A549 (cell line): ENCODE measurements at regions not wholly inside any gene's neighbourhood (a gene's known extent, or its start where the extent isn't known, plus 50 kb on each side); places are given as distances from the start of the nearest gene placed in this dataset.
"Not testable (repeated sequence)": the region's sequence is repeated elsewhere in the genome, so short reads cannot be mapped to it uniquely, and the experiment has no call there.

ENCODE experiments used
- ATAC-seq, 2 experiments: fragments of 200-7000 bp in 1 of 2; fragments of >200 bp in 1 of 2; cut with Nextera tagmentation in 1 of 2; cut with Tn5 transposase in 1 of 2; 3 replicates each; pipeline versions ENCODE4 v1.8.0 to v1.9.1; 2018 to 2020; ENCODE audit warnings: mild to moderate bottlenecking in 1 of 2, moderate library complexity in 1 of 2
- CTCF ChIA-PET: fragments of 300-600 bp; sonication (Branson Sonifier 250); formaldehyde crosslinking; extraction: SDS; loops from one replicate; lab custom pipeline; 2021; ENCODE audit warnings: antibody characterized with exemption, inconsistent platforms; lab: Yijun Ruan, JAX
- POLR2A ChIA-PET: fragments of 350-600 bp; formaldehyde crosslinking; extraction: SDS; loops from one replicate; lab custom pipeline; 2021; ENCODE audit warnings: antibody characterized with exemption, inconsistent platforms; lab: Yijun Ruan, JAX
- DNase-seq, 2 experiments: peaks; one replicate each; pipeline versions ENCODE4 v3.0.0 to v3.0.0-alpha.2; 2011 to 2016; ENCODE audit warnings: low read depth in 1 of 2, low spot score in 1 of 2
- FAIRE-seq: peaks from 2 replicates; lab custom pipeline; 2011; peaks lifted over from hg19 to GRCh38; lab: Jason Lieb, UNC
- H3K27ac ChIP-seq, 2 experiments: fragments of >200 bp; sonication (Bioruptor Twin); formaldehyde crosslinking; 3 replicates each; pipeline ENCODE4 v1.5.1; 2016 to 2017
- H3K4me1 ChIP-seq: fragments of >200 bp; sonication (Bioruptor Twin); formaldehyde crosslinking; 3 replicates; pipeline ENCODE4 v1.6.1; 2016
- H3K4me2 ChIP-seq: fragments of >200 bp; sonication (Bioruptor Twin); formaldehyde crosslinking; 3 replicates; pipeline ENCODE4 v1.6.1; 2016
- H3K4me3 ChIP-seq: fragments of >200 bp; sonication (Bioruptor Twin); formaldehyde crosslinking; 3 replicates; pipeline ENCODE4 v1.5.1; 2016
- H3K9me3 ChIP-seq: fragments of >200 bp; sonication (Bioruptor Twin); formaldehyde crosslinking; 3 replicates; pipeline ENCODE4 v1.6.1; 2016
- WGBS: methylation state at CpG from one replicate; pipeline ENCODE4 v1.1.6; 2017; ENCODE audit errors: missing lambda C conversion rate; 5-methylcytosine and 5-hydroxymethylcytosine counted together

DNA sequence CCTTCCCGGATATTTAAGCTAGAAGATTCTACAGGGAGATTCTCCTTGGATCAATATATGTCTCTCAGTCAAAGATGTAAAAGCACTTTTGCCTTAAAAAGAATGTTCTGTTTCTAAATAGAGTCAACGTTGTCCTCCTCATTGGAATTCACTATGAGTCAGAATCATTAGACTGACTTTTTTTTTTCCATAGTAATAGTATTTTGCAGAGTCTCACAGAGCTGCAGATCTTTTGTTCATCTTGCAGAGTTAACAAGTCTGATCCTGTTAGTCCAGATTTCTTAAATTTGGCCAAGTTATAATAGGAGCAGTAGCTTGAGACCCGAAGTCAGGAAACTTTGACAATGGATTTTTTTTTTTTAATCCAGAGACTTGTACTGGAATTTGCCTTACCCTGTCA lies 103.0 kb downstream of the NSUN5 start:
- H3K9me3 ChIP-seq, H3K4me1 ChIP-seq, ATAC-seq, H3K4me2 ChIP-seq, H3K4me3 ChIP-seq, DNase-seq, CTCF ChIA-PET, H3K27ac ChIP-seq, FAIRE-seq, POLR2A ChIA-PET: not testable (repeated sequence)
- WGBS: 64% methylated on average over 1 of the region's 3 CpGs

DNA sequence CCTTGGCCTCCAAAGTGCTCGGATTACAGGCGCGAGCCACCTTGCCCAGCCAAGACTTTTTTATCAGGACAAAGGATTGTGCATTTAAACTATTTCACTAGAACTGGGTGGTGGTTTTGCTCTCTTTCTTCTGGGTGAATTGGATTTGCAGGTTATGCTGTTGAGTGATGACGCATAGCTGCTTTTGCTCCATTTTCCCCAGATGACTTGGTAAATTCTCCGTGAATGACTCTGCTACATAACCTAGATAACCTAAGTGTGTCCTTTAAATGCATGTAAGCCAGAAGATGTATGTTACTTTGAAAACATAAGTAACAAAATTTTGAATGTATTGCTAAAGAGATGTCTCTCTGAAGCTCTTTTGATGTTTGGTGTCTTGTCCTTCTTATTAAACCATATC lies 103.7 kb downstream of the NSUN5 start:
- WGBS: 94% methylated on average over 5 of the region's 5 CpGs
- H3K27ac ChIP-seq, H3K4me2 ChIP-seq, ATAC-seq, DNase-seq, H3K9me3 ChIP-seq, CTCF ChIA-PET, POLR2A ChIA-PET, H3K4me1 ChIP-seq, FAIRE-seq, H3K4me3 ChIP-seq: not testable (repeated sequence)

DNA sequence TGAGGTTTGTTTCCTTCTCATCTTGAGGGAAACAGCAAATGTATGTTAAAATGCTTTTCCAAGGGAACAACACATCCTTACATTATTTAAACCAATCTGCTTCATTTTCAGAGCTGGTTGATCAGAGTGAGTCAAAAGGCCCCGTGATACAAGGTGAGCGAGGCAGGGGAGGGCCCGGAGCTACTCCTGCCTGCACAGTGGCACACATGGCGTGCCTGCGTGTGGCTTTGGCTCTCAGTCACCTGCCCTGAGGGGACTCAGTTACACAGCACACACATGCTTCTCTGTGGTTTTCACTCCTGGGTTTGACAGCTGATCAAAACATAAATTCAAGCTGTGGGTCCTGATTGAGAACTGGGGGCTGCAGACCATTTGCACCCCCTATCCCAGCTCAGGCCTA lies 105.3 kb downstream of the NSUN5 start:
- FAIRE-seq, H3K4me2 ChIP-seq, POLR2A ChIA-PET, H3K9me3 ChIP-seq, H3K4me3 ChIP-seq, ATAC-seq, H3K27ac ChIP-seq, CTCF ChIA-PET, DNase-seq, H3K4me1 ChIP-seq: not testable (repeated sequence)
- WGBS: 93% methylated on average over 5 of the region's 5 CpGs

- H3K4me3 ChIP-seq, DNase-seq, H3K4me2 ChIP-seq, POLR2A ChIA-PET, H3K4me1 ChIP-seq, CTCF ChIA-PET, FAIRE-seq, H3K9me3 ChIP-seq, H3K27ac ChIP-seq, ATAC-seq: not testable (repeated sequence)
- WGBS: 96% methylated on average over 8 of the region's 9 CpGs
These were observed 107.4 kb downstream of the NSUN5 start for GRCh38 chr7:73201264-73201663.

DNA sequence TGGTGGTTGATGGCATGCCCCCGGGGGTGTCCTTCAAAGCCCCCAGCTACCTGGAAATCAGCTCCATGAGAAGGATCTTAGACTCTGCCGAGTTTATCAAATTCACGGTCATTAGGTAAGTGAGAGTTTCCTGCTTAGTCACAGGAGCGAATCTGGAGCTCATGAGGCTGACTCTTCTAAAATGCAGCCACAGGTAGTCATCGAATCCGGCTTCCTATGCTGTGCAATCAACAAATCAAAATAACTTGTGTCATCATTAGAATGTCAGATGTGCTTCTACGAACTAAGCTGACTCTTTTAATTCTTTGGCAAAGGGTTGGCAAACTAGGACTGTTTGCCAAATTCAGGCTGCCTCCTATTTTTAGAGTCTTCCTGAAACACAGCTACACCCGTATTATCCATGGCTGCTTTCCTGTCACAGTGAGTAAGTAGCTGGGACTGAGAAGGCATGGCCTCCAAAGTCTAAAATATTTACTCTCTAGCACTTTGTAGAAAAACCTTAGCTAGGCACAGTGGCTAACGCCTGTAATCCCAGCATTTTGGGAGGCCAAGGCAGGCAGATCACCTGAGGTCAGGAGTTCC lies 108.0 kb downstream of the NSUN5 start:
- H3K4me3 ChIP-seq, H3K9me3 ChIP-seq, H3K4me1 ChIP-seq, H3K4me2 ChIP-seq, POLR2A ChIA-PET, ATAC-seq, H3K27ac ChIP-seq, CTCF ChIA-PET, DNase-seq, FAIRE-seq: not testable (repeated sequence)
- no CpG with 5 or more reads among the region's 9 CpGs for WGBS

- H3K4me2 ChIP-seq, H3K4me1 ChIP-seq, H3K4me3 ChIP-seq, H3K27ac ChIP-seq, ATAC-seq, FAIRE-seq, H3K9me3 ChIP-seq, POLR2A ChIA-PET, DNase-seq, CTCF ChIA-PET: not testable (repeated sequence)
- 92% methylated on average over 7 of the region's 10 CpGs for WGBS
These were observed 108.2 kb upstream of the SPDYE9 start for GRCh38 chr7:73193991-73194390.

GRCh38 chr7:73190483-73191155 lies 104.8 kb upstream of the SPDYE9 start:
- POLR2A ChIA-PET, H3K9me3 ChIP-seq, DNase-seq, H3K4me3 ChIP-seq, H3K27ac ChIP-seq, CTCF ChIA-PET, H3K4me1 ChIP-seq, FAIRE-seq, H3K4me2 ChIP-seq: not testable (repeated sequence)
- WGBS: 100% methylated on average over 4 of the region's 9 CpGs
- peak in 1 of 2 experiments; percentile 13; a peak in 1 of 6 replicates for ATAC-seq

- H3K4me3 ChIP-seq, CTCF ChIA-PET, H3K4me1 ChIP-seq, ATAC-seq, POLR2A ChIA-PET, H3K9me3 ChIP-seq, DNase-seq, H3K27ac ChIP-seq, FAIRE-seq, H3K4me2 ChIP-seq: not testable (repeated sequence)
- WGBS: 100% methylated on average over 7 of the region's 9 CpGs
These were observed 102.4 kb upstream of the SPDYE9 start for GRCh38 chr7:73188287-73188686.

DNA sequence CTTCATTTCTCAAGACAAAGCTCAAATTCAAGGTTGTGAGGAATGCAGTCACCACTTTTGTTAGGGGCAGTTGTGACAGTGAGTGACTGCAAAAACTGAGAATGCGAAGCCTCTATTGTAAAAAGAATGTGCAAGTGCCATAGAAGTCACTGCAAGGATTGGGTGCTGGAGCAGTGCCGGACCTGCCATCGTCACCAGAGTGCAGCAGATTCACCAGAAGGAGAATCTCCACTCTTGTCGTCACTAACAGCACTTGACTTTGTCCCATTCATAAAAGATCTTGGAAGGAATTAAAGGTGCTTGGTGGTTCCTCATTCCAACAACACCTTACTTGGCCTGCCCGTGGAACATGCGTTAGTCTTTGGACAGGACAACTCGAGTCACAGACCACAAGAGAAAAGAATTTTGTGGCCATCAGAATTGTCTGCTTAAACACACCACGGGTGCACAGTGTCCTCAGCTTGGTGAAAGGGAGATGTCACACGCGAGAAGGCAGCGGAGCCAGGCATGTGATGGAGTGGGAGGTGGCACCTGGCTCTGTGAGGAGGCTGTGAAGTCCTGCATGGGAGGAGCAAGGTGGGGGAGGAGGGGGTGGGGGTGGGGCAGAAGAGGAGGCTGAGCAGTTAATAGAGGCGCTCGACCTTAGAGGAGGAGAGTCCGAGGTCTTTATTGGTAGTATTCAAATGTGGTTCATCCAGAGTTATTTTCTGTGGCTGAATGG lies 100.9 kb upstream of the SPDYE9 start:
- ATAC-seq, FAIRE-seq, H3K9me3 ChIP-seq, H3K4me1 ChIP-seq, POLR2A ChIA-PET, CTCF ChIA-PET, DNase-seq, H3K4me2 ChIP-seq, H3K27ac ChIP-seq, H3K4me3 ChIP-seq: not testable (repeated sequence)
- no CpG with 5 or more reads among the region's 14 CpGs for WGBS

DNA sequence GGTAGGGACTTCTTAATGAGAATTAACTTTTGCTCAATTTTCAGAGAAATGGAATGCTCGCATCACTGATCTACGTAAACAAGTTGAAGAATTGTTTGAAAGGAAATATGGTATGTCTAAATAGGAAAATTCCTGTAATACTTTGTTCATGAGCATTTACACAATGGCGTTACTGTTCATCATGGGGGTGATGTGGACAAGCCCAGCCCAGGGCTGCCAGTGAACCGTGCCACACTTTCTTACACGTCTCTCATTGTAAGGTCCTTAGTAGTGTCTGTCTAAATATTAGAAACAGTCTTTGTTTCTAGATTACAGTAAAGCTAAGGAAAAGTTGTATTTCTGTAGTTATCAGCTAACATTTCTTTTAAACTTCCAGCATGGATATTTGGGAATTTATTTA lies 91.0 kb upstream of the SPDYE9 start:
- H3K4me2 ChIP-seq, H3K4me3 ChIP-seq, DNase-seq, H3K9me3 ChIP-seq, CTCF ChIA-PET, H3K4me1 ChIP-seq, FAIRE-seq, POLR2A ChIA-PET, H3K27ac ChIP-seq: not testable (repeated sequence)
- no CpG with 5 or more reads among the region's 5 CpGs for WGBS
- peak in 1 of 2 experiments; percentile 61; a peak in 3 of 6 replicates for ATAC-seq

GRCh38 chr7:73175322-73175721 lies 89.5 kb upstream of the SPDYE9 start:
- ATAC-seq: peak; percentile 22 to 50; a peak in 2 of 6 replicates
- CTCF ChIA-PET, H3K9me3 ChIP-seq, H3K4me1 ChIP-seq, POLR2A ChIA-PET, H3K4me3 ChIP-seq, H3K4me2 ChIP-seq, FAIRE-seq, DNase-seq, H3K27ac ChIP-seq: not testable (repeated sequence)
- WGBS: no CpG with 5 or more reads among the region's 10 CpGs
